HG03520 (cell line): ENCODE measurements at regions not wholly inside any gene's neighbourhood (a gene's known extent, or its start where the extent isn't known, plus 50 kb on each side); places are given as distances from the start of the nearest gene placed in this dataset.

Experiments
- ATAC-seq: cut with Tn5 transposase; IDR thresholded peaks from one replicate; pipeline ENCODE4 v1.9.1; 2021; ENCODE audit warnings: mild to moderate bottlenecking, moderate library complexity; ENCODE audit not compliant: unreplicated experiment

GRCh38 chr12:40172879-40173278, 51.9 kb upstream of the LRRK2 start:
- no peak for ATAC-seq

- no peak for ATAC-seq
Observed at GRCh38 chr12:40171501-40171900, 53.3 kb upstream of the LRRK2 start.

- ATAC-seq = no peak
Observed at GRCh38 chr12:40171066-40171465, 53.7 kb upstream of the LRRK2 start.

GRCh38 chr12:40170593-40170992, 54.2 kb upstream of the LRRK2 start:
- ATAC-seq = no peak

- ATAC-seq = peak; percentile 95
Observed at GRCh38 chr12:40168868-40169267, 55.9 kb upstream of the LRRK2 start.

GRCh38 chr12:40168419-40168818, 56.4 kb upstream of the LRRK2 start:
- ATAC-seq = peak; percentile 23

- peak; percentile 52 for ATAC-seq
Observed at GRCh38 chr12:40168001-40168400, 56.8 kb upstream of the LRRK2 start.

GRCh38 chr12:40165179-40165578, 59.3 kb upstream of the SLC2A13 start:
- no peak for ATAC-seq

GRCh38 chr12:40164034-40164433, 58.2 kb upstream of the SLC2A13 start:
- no peak for ATAC-seq

- ATAC-seq = no peak
Observed at GRCh38 chr12:40162033-40162432, 56.2 kb upstream of the SLC2A13 start.

- peak; percentile 51 for ATAC-seq
Observed at GRCh38 chr12:40158592-40159111, 52.8 kb upstream of the SLC2A13 start.

GRCh38 chr12:40157336-40157735, 51.5 kb upstream of the SLC2A13 start:
- ATAC-seq = no peak

GRCh38 chr12:40156021-40156764, 50.3 kb upstream of the SLC2A13 start:
- ATAC-seq = no peak
